SK-N-SH treated with all-trans-retinoic acid at 6 μM for 48 hours (cell line): ENCODE measurements at regions not wholly inside any gene's neighbourhood (a gene's known extent, or its start where the extent isn't known, plus 50 kb on each side); places are given as distances from the start of the nearest gene placed in this dataset.

Source experiments
- ATAC-seq: fragments of 200-7000 bp; cut with Tn5 transposase; 3 replicates; pipeline ENCODE4 v1.9.1; 2020; ENCODE audit warnings: mild to moderate bottlenecking, moderate library complexity
- ARNTL ChIP-seq: fragments of 450-650 bp; formaldehyde crosslinking; IDR thresholded peaks from 2 replicates; pipeline ENCODE4 v1.5.0; 2020; ENCODE audit warnings: low read depth, mild to moderate bottlenecking, moderate library complexity, borderline replicate concordance
- BACH2 ChIP-seq: fragments of 250-450 bp; sonication (Bioruptor Pico); IDR thresholded peaks from 2 replicates; pipeline ENCODE4 v1.9.0; 2021; ENCODE audit warnings: mild to moderate bottlenecking, borderline replicate concordance
- CREB5 ChIP-seq: fragments of 250-450 bp; sonication (Bioruptor Pico); IDR thresholded peaks from 2 replicates; pipeline ENCODE4 v1.5.1; 2020; ENCODE audit warnings: low read depth, mild to moderate bottlenecking, moderate library complexity
- CSDC2 ChIP-seq: fragments of 250-450 bp; sonication (Bioruptor Pico); IDR thresholded peaks from 2 replicates; pipeline ENCODE4 v1.5.0; 2020; ENCODE audit warnings: mild to moderate bottlenecking, moderate library complexity
- CSRNP3 ChIP-seq: fragments of 250-450 bp; sonication (Bioruptor Pico); IDR thresholded peaks from 2 replicates; pipeline ENCODE4 v1.5.1; 2021; ENCODE audit warnings: mild to moderate bottlenecking, moderate library complexity
- ESRRG ChIP-seq: fragments of 250-450 bp; sonication (Bioruptor Pico); IDR thresholded peaks from 2 replicates; pipeline ENCODE4 v1.6.1; 2021; ENCODE audit warnings: mild to moderate bottlenecking
- GLIS3 ChIP-seq: fragments of 250-450 bp; sonication (Bioruptor Pico); IDR thresholded peaks from 2 replicates; pipeline ENCODE4 v1.5.0; 2020; ENCODE audit warnings: mild to moderate bottlenecking, moderate library complexity
- ISL1 ChIP-seq: fragments of 250-450 bp; sonication (Bioruptor Pico); IDR thresholded peaks from 2 replicates; pipeline ENCODE4 v2.1.2; 2022; ENCODE audit warnings: mild to moderate bottlenecking, moderate library complexity
- OSR1 ChIP-seq: fragments of 250-450 bp; sonication (Bioruptor Pico); IDR thresholded peaks from 2 replicates; pipeline ENCODE4 v1.8.0; 2022; ENCODE audit warnings: moderate library complexity, mild to moderate bottlenecking, inconsistent platforms
- POU6F1 ChIP-seq: fragments of 250-450 bp; sonication (Bioruptor Pico); IDR thresholded peaks from 2 replicates; pipeline ENCODE4 v1.8.0; 2021; ENCODE audit warnings: low read depth, mild to moderate bottlenecking, moderate library complexity, borderline replicate concordance
- PPARA ChIP-seq: fragments of 250-450 bp; sonication (Bioruptor Pico); IDR thresholded peaks from 2 replicates; pipeline ENCODE4 v1.5.0; 2020; ENCODE audit warnings: mild to moderate bottlenecking, borderline replicate concordance
- SNAI2 ChIP-seq: fragments of 250-450 bp; sonication (Bioruptor Pico); IDR thresholded peaks from 2 replicates; pipeline ENCODE4 v1.5.0; 2020; ENCODE audit warnings: mild to moderate bottlenecking, moderate library complexity
- TCF4 ChIP-seq: fragments of 250-450 bp; sonication (Bioruptor Pico); IDR thresholded peaks from 2 replicates; pipeline ENCODE4 v1.8.0; 2021; ENCODE audit warnings: mild to moderate bottlenecking, moderate library complexity, borderline replicate concordance
- TOX ChIP-seq: fragments of 250-450 bp; sonication (Bioruptor Pico); IDR thresholded peaks from 2 replicates; pipeline ENCODE4 v1.8.0; 2021; ENCODE audit warnings: mild to moderate bottlenecking, moderate library complexity, borderline replicate concordance
- TSHZ2 ChIP-seq: fragments of 250-450 bp; sonication (Bioruptor Pico); IDR thresholded peaks from 2 replicates; pipeline ENCODE4 v1.5.0; 2020; ENCODE audit warnings: mild to moderate bottlenecking, moderate library complexity
- ZC3H10 ChIP-seq: fragments of 250-450 bp; sonication (Bioruptor Pico); IDR thresholded peaks from 2 replicates; pipeline ENCODE4 v1.5.1; 2021; ENCODE audit warnings: mild to moderate bottlenecking, moderate library complexity
- ZFP3 ChIP-seq: fragments of 250-450 bp; sonication (Bioruptor Pico); IDR thresholded peaks from 2 replicates; pipeline ENCODE4 v1.5.0; 2020; ENCODE audit warnings: mild to moderate bottlenecking, moderate library complexity
- ZFP30 ChIP-seq: fragments of 450-650 bp; formaldehyde crosslinking; IDR thresholded peaks from 2 replicates; pipeline ENCODE4 v1.5.0; 2022; ENCODE audit warnings: mild to moderate bottlenecking, moderate library complexity
- ZNF565 ChIP-seq: fragments of 450-650 bp; formaldehyde crosslinking; conservative IDR thresholded peaks from 2 replicates; pipeline ENCODE4 v1.5.0; 2020; ENCODE audit warnings: low read depth, mild to moderate bottlenecking, moderate library complexity
- ZNF70 ChIP-seq: fragments of 450-650 bp; formaldehyde crosslinking; IDR thresholded peaks from 2 replicates; pipeline ENCODE4 v1.5.0; 2020; ENCODE audit warnings: mild to moderate bottlenecking, moderate library complexity
- ZNF8 ChIP-seq: fragments of 450-650 bp; formaldehyde crosslinking; IDR thresholded peaks from 2 replicates; pipeline ENCODE4 v1.5.0; 2020; ENCODE audit warnings: mild to moderate bottlenecking, moderate library complexity

DNA sequence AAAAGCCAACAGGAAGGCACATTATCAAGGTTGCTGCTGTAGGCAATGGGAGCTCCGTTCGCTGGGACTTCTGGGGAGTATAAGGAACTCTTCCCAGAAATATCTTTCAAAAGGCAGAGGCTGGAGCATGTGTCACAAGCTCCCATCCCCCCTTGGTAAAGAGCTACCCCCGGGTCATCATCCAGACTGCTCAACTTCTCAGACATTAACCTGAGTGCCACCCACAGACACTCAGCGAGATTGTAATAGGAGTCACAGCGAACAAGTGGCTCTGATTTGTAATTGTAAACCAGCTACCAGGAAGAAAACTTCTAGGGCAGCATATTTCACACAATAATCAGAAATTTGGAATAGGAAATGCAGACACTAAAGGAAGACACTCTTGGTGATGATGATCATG is 290.2 kb upstream of the PARD3B start:
- no peak for TF ChIP-seq ZNF565 (CRISPR knock-in tag)
- no peak for TF ChIP-seq SNAI2 (CRISPR knock-in tag)
- no peak for TF ChIP-seq POU6F1
- TF ChIP-seq TCF4 (CRISPR knock-in tag): no peak
- TF ChIP-seq ISL1 (CRISPR knock-in tag): no peak
- no peak for TF ChIP-seq ESRRG (CRISPR knock-in tag)
- no peak for TF ChIP-seq ZFP3
- TF ChIP-seq TSHZ2 (CRISPR knock-in tag): no peak
- TF ChIP-seq CREB5 (CRISPR knock-in tag): no peak
- TF ChIP-seq ZNF8 (CRISPR knock-in tag): no peak
- no peak for TF ChIP-seq GLIS3 (CRISPR knock-in tag)
- no peak for TF ChIP-seq ZFP30 (CRISPR knock-in tag)
- no peak for TF ChIP-seq BACH2 (CRISPR knock-in tag)
- no peak for TF ChIP-seq PPARA (CRISPR knock-in tag)
- no peak for TF ChIP-seq ARNTL

GRCh38 chr2:204255526-204255925 is 289.7 kb upstream of the PARD3B start:
- TF ChIP-seq CSRNP3: no peak
- TF ChIP-seq BACH2 (CRISPR knock-in tag): no peak
- TF ChIP-seq ZNF70 (CRISPR knock-in tag): no peak
- no peak for TF ChIP-seq SNAI2 (CRISPR knock-in tag)
- no peak for TF ChIP-seq ISL1 (CRISPR knock-in tag)
- no peak for TF ChIP-seq ZNF565 (CRISPR knock-in tag)
- no peak for TF ChIP-seq ESRRG (CRISPR knock-in tag)
- TF ChIP-seq ZC3H10 (CRISPR knock-in tag): no peak
- TF ChIP-seq ZFP3: no peak
- TF ChIP-seq CSDC2 (CRISPR knock-in tag): no peak
- no peak for TF ChIP-seq ARNTL
- no peak for TF ChIP-seq TOX
- TF ChIP-seq ZNF8 (CRISPR knock-in tag): no peak
- TF ChIP-seq TCF4 (CRISPR knock-in tag): no peak
- ATAC-seq: no peak

More for the DNA sequence above, 290.2 kb upstream of the PARD3B start:
- no peak for ATAC-seq

DNA sequence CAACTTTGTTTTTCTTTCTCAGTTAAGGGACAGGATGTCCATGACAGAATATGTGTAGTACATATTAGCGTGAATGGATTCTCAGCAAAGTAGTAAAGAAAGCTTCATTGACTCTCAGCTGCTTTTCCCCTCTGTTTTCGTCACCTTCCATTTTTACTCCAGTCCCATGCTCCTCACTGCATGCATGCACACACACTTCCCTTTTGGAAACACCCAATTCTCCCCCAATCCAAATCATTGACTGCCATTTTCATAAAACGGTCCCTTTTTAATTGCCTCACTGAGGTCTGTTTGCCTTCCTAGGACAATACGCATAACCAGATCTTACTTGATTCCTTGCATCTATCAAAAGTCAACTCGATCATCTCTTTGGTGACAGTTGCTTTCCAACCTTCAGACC is 287.5 kb upstream of the PARD3B start:
- ATAC-seq: no peak
- TF ChIP-seq ESRRG (CRISPR knock-in tag) (no peak), OSR1 (CRISPR knock-in tag) (no peak), BACH2 (CRISPR knock-in tag) (no peak), CSRNP3 (no peak), TCF4 (CRISPR knock-in tag) (no peak), ISL1 (CRISPR knock-in tag) (no peak), ARNTL (no peak), TSHZ2 (CRISPR knock-in tag) (no peak), CSDC2 (CRISPR knock-in tag) (no peak), CREB5 (CRISPR knock-in tag) (no peak), PPARA (CRISPR knock-in tag) (no peak), SNAI2 (CRISPR knock-in tag) (no peak), POU6F1 (no peak), ZNF565 (CRISPR knock-in tag) (no peak), ZFP3 (no peak)
